IMR-90 (cell line): ENCODE measurements at regions not wholly inside any gene's neighbourhood (a gene's known extent, or its start where the extent isn't known, plus 50 kb on each side); places are given as distances from the start of the nearest gene placed in this dataset.

Experiments used
- ATAC-seq: fragments of 200-7000 bp; cut with Tn5 transposase; 2 replicates; pipeline ENCODE4 v1.9.1; 2020; ENCODE audit warnings: low read depth, mild to moderate bottlenecking, moderate library complexity
- BruUV-seq: library from RNA; stranded (reverse); fragments of 400-500 nt; replicated peaks from 2 replicates; lab custom pipeline; 2021; lab: Mats Ljungman, UMichigan
- CTCF ChIA-PET: fragments of 300-600 bp; formaldehyde crosslinking; extraction: SDS; loops from one replicate; lab custom pipeline; 2021; ENCODE audit warnings: antibody characterized with exemption; lab: Yijun Ruan, JAX
- POLR2A ChIA-PET: fragments of 300-600 bp; sonication (Branson Sonifier 250); formaldehyde crosslinking; loops from one replicate; lab custom pipeline; 2022; ENCODE audit warnings: antibody characterized with exemption; ENCODE audit not compliant: unreplicated experiment; lab: Charles Lee
- DNase-seq: peaks from one replicate; pipeline ENCODE4 v3.0.0; 2013
- H2AFZ ChIP-seq: replicated peaks from 2 replicates; pipeline ENCODE3; 2013; ENCODE audit warnings: low read length, mild to moderate bottlenecking; ENCODE audit not compliant: poor library complexity
- H2AK5ac ChIP-seq: 2 replicates; pipeline ENCODE4 v1.6.1; 2013; ENCODE audit warnings: low read depth, low read length, inconsistent platforms
- H2AK9ac ChIP-seq: replicated peaks from 2 replicates; pipeline ENCODE3; 2013; ENCODE audit warnings: mild to moderate bottlenecking, low read depth, low read length, moderate library complexity; ENCODE audit not compliant: poor library complexity
- H2BK120ac ChIP-seq: 2 replicates; pipeline ENCODE4 v1.6.1; 2013; ENCODE audit warnings: low read depth, low read length, inconsistent platforms
- H2BK15ac ChIP-seq: 3 replicates; pipeline ENCODE4 v1.6.1; 2013; ENCODE audit warnings: low read depth, low read length, inconsistent platforms
- H2BK20ac ChIP-seq: 2 replicates; pipeline ENCODE4 v1.6.1; 2013; ENCODE audit warnings: low read depth, mild to moderate bottlenecking, inconsistent platforms, low read length, moderate library complexity
- H2BK5ac ChIP-seq: 2 replicates; pipeline ENCODE4 v1.6.1; 2013; ENCODE audit warnings: mild to moderate bottlenecking, low read depth, low read length, inconsistent platforms; ENCODE audit not compliant: poor library complexity, severe bottlenecking
- H3K14ac ChIP-seq: replicated peaks from 2 replicates; pipeline ENCODE4 v1.6.1; 2013; ENCODE audit warnings: low read depth, low read length, inconsistent platforms
- H3K18ac ChIP-seq: 2 replicates; pipeline ENCODE4 v1.6.1; 2013; ENCODE audit warnings: low read depth, low read length, control low read depth
- H3K23ac ChIP-seq: 2 replicates; pipeline ENCODE4 v1.6.1; 2013; ENCODE audit warnings: low read depth, low read length, inconsistent platforms
- H3K27ac ChIP-seq: 2 replicates; pipeline ENCODE4 v1.5.1; 2013; ENCODE audit warnings: mild to moderate bottlenecking, control low read depth, low read length; ENCODE audit not compliant: insufficient read depth
- H3K27me3 ChIP-seq: 2 replicates; pipeline ENCODE4 v1.6.1; 2013; ENCODE audit warnings: low read length; ENCODE audit not compliant: control insufficient read depth, insufficient read depth
- H3K36me3 ChIP-seq: 2 replicates; pipeline ENCODE4 v1.6.1; 2013; ENCODE audit warnings: low read length, mixed read lengths; ENCODE audit not compliant: control insufficient read depth, insufficient read depth
- H3K4ac ChIP-seq: 2 replicates; pipeline ENCODE4 v1.6.1; 2013; ENCODE audit warnings: low read depth, low read length, inconsistent platforms
- H3K4me1 ChIP-seq: 2 replicates; pipeline ENCODE4 v1.6.1; 2013; ENCODE audit warnings: low read length, mixed read lengths; ENCODE audit not compliant: control insufficient read depth, insufficient read depth
- H3K4me2 ChIP-seq: 2 replicates; pipeline ENCODE4 v1.6.1; 2013; ENCODE audit warnings: low read depth, mild to moderate bottlenecking, control low read depth, low read length, moderate library complexity
- H3K4me3 ChIP-seq: 2 replicates; pipeline ENCODE4 v1.5.1; 2013; ENCODE audit warnings: low read depth, mild to moderate bottlenecking, control low read depth, low read length, moderate library complexity; ENCODE audit not compliant: insufficient read depth
- H3K56ac ChIP-seq: 2 replicates; pipeline ENCODE4 v1.6.1; 2013; ENCODE audit warnings: low read length, inconsistent platforms; ENCODE audit not compliant: insufficient read depth; ENCODE audit errors: extremely low read depth
- H3K79me1 ChIP-seq, 2 experiments: 2 replicates each; pipeline ENCODE4 v1.6.1; 2013; ENCODE audit warnings: low read length in 2 of 2, inconsistent platforms in 1 of 2, low read depth in 1 of 2
- H3K9ac ChIP-seq: 2 replicates; pipeline ENCODE4 v1.6.1; 2013; ENCODE audit warnings: low read depth, low read length, control low read depth
- H3K9me1 ChIP-seq: 2 replicates; pipeline ENCODE4 v1.6.1; 2013; ENCODE audit warnings: low read length, inconsistent platforms; ENCODE audit not compliant: insufficient read depth
- H3K9me3 ChIP-seq: 2 replicates; pipeline ENCODE4 v1.6.1; 2013; ENCODE audit warnings: low read length; ENCODE audit not compliant: control insufficient read depth, insufficient read depth
- H4K20me1 ChIP-seq: 2 replicates; pipeline ENCODE4 v1.6.1; 2013; ENCODE audit warnings: low read length, inconsistent platforms; ENCODE audit not compliant: insufficient read depth
- H4K5ac ChIP-seq: 2 replicates; pipeline ENCODE4 v1.6.1; 2013; ENCODE audit warnings: mild to moderate bottlenecking, low read depth, low read length, control low read depth
- H4K8ac ChIP-seq, 2 experiments: 2 replicates each; pipeline ENCODE4 v1.6.1; 2013; ENCODE audit warnings: low read depth in 2 of 2, low read length in 2 of 2, control low read depth in 1 of 2, inconsistent platforms in 1 of 2
- H4K91ac ChIP-seq: 2 replicates; pipeline ENCODE4 v1.6.1; 2013; ENCODE audit warnings: low read depth, low read length, inconsistent platforms; ENCODE audit not compliant: insufficient read depth
- CEBPB ChIP-seq: IDR thresholded peaks from 2 replicates; pipeline ENCODE4 v1.6.1; 2012; ENCODE audit warnings: low read depth, low read length, improper control_type of control experiment
- NFE2L2 ChIP-seq: fragments of 150-350 bp; IDR thresholded peaks from 2 replicates; pipeline ENCODE4 v1.6.1; 2016; ENCODE audit warnings: low read depth, mild to moderate bottlenecking, low read length
- WGBS, 2 experiments: methylation state at CpG; one replicate each; pipeline versions ENCODE4 v1.1.5 to v1.1.7; 2013; ENCODE audit warnings: missing lambda C conversion rate in 2 of 2; ENCODE audit not compliant: insufficient read length in 1 of 2; ENCODE audit errors: extremely low coverage in 2 of 2; 5-methylcytosine and 5-hydroxymethylcytosine counted together
- dilution Hi-C: fragments of 300-500 bp; cut with HindIII; formaldehyde crosslinking; loops from one replicate; pipeline ENCODE4 v1.14.3; 2018; ENCODE audit warnings: low sequenced_read_pairs; ENCODE audit not compliant: unreplicated experiment
- in situ Hi-C: fragments of 300-500 bp; cut with MboI; formaldehyde crosslinking; loops from 3 replicates; pipeline ENCODE4 v1.14.3; 2019; ENCODE audit warnings: low sequenced_read_pairs, inconsistent platforms, mixed read lengths
- intact Hi-C: fragments of 100-400 bp; cut with micrococcal nuclease; formaldehyde crosslinking; loops from 2 replicates; pipeline ENCODE4 v1.10.0; 2022

DNA sequence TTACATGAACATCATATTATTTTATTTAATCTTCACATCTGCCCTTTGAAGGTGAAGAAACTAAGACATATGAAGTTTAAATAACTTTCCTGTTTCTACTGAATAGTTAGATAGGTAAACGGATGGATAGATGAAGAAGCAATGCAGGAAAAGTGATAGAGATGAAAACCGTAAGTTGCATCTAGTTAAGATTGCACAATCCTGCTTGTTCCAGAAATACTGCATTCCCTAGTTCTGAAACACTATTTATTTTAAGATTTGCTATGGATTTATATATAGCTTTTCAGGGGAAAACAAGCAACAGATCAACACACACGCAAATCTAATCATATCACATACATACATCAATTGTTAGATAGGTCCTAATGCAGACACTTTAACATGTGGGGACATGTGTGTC, 512.7 kb upstream of the C16orf82 start:
- Histone ChIP-seq H3K56ac (no peak overlapping the region), H2BK120ac (no peak overlapping the region), H2AK5ac (no peak overlapping the region), H3K9me1 (no peaks in the 10 kb centered on the region), H4K20me1 (no peaks in the 10 kb centered on the region), H3K27ac (no peak overlapping the region), H2BK20ac (no peak overlapping the region), H3K9ac (no peak overlapping the region), H2BK15ac (no peak overlapping the region), H2AK9ac (no peak overlapping the region), H3K14ac (no peak overlapping the region), H2BK5ac (no peak overlapping the region), H3K36me3 (no peaks in the 10 kb centered on the region), H3K4me3 (no peak overlapping the region), H3K18ac (no peak overlapping the region), H3K79me1 (no peaks in the 10 kb centered on the region), H3K4me1 (no peaks in the 10 kb centered on the region), H4K5ac (no peak overlapping the region), H3K27me3 (no peaks in the 10 kb centered on the region), H2AFZ (no peak overlapping the region), H4K91ac (no peak overlapping the region), H3K4me2 (no peak overlapping the region), H3K4ac (no peak overlapping the region), H4K8ac (no peak overlapping the region), H3K23ac (no peak overlapping the region), H3K9me3 (peaks cover 5% of the 10 kb centered on the region; the same call in 1 of the 2 replicates)
- no peak for DNase-seq
- intact Hi-C loops (no loop called here), in situ Hi-C loops (no loop called here), dilution Hi-C loops (no loop called here)
- no TSS peak for BruUV-seq
- no CpG with 5 or more reads among the region's 3 CpGs for WGBS, 2 experiments
- ChIA-PET POLR2A (no interaction called here), CTCF (no interaction called here)
- TF ChIP-seq CEBPB (peak; percentile 68), NFE2L2 (no peak)
- no peak for ATAC-seq
